A549 (cell line): ENCODE measurements at regions not wholly inside any gene's neighbourhood (a gene's known extent, or its start where the extent isn't known, plus 50 kb on each side); places are given as distances from the start of the nearest gene placed in this dataset.
"Not testable (repeated sequence)": the region's sequence is repeated elsewhere in the genome, so short reads cannot be mapped to it uniquely, and the experiment has no call there.

Source experiments
- ATAC-seq, 2 experiments: fragments of 200-7000 bp in 1 of 2; fragments of >200 bp in 1 of 2; cut with Nextera tagmentation in 1 of 2; cut with Tn5 transposase in 1 of 2; 3 replicates each; pipeline versions ENCODE4 v1.8.0 to v1.9.1; 2018 to 2020; ENCODE audit warnings: mild to moderate bottlenecking in 1 of 2, moderate library complexity in 1 of 2
- CTCF ChIA-PET: fragments of 300-600 bp; sonication (Branson Sonifier 250); formaldehyde crosslinking; extraction: SDS; loops from one replicate; lab custom pipeline; 2021; ENCODE audit warnings: antibody characterized with exemption, inconsistent platforms; lab: Yijun Ruan, JAX
- POLR2A ChIA-PET: fragments of 350-600 bp; formaldehyde crosslinking; extraction: SDS; loops from one replicate; lab custom pipeline; 2021; ENCODE audit warnings: antibody characterized with exemption, inconsistent platforms; lab: Yijun Ruan, JAX
- DNase-seq, 2 experiments: peaks; one replicate each; pipeline versions ENCODE4 v3.0.0 to v3.0.0-alpha.2; 2011 to 2016; ENCODE audit warnings: low read depth in 1 of 2, low spot score in 1 of 2
- FAIRE-seq: peaks from 2 replicates; lab custom pipeline; 2011; peaks lifted over from hg19 to GRCh38; lab: Jason Lieb, UNC
- H3K27ac ChIP-seq, 2 experiments: fragments of >200 bp; sonication (Bioruptor Twin); formaldehyde crosslinking; 3 replicates each; pipeline ENCODE4 v1.5.1; 2016 to 2017
- H3K4me1 ChIP-seq: fragments of >200 bp; sonication (Bioruptor Twin); formaldehyde crosslinking; 3 replicates; pipeline ENCODE4 v1.6.1; 2016
- H3K4me2 ChIP-seq: fragments of >200 bp; sonication (Bioruptor Twin); formaldehyde crosslinking; 3 replicates; pipeline ENCODE4 v1.6.1; 2016
- H3K4me3 ChIP-seq: fragments of >200 bp; sonication (Bioruptor Twin); formaldehyde crosslinking; 3 replicates; pipeline ENCODE4 v1.5.1; 2016
- H3K9me3 ChIP-seq: fragments of >200 bp; sonication (Bioruptor Twin); formaldehyde crosslinking; 3 replicates; pipeline ENCODE4 v1.6.1; 2016
- ATOH8 ChIP-seq: fragments of 250-450 bp; sonication (Bioruptor Pico); IDR thresholded peaks from 2 replicates; pipeline ENCODE4 v1.5.0; 2020; ENCODE audit warnings: low read depth, mild to moderate bottlenecking, moderate library complexity
- BCL3 ChIP-seq: fragments of >200 bp; sonication (Bioruptor Twin); formaldehyde crosslinking; IDR thresholded peaks from 3 replicates; pipeline ENCODE4 v1.6.1; 2016
- BHLHE40 ChIP-seq: IDR thresholded peaks from 2 replicates; pipeline ENCODE4 v1.6.1; 2012; ENCODE audit warnings: low read depth, low read length, inconsistent platforms
- CBX2 ChIP-seq: fragments of 200-600 bp; sonication (generic); IDR thresholded peaks from 2 replicates; pipeline ENCODE4 v1.6.1; 2016; ENCODE audit warnings: low read depth, mild to moderate bottlenecking, borderline replicate concordance
- CEBPB ChIP-seq, 2 experiments: fragments of >200 bp in 1 of 2; sonication (Bioruptor Twin) in 1 of 2; formaldehyde crosslinking in 1 of 2; IDR thresholded peaks; 2 replicates each; pipeline ENCODE4 v1.6.1; 2012 to 2016
- EP300 ChIP-seq, 2 experiments: fragments of >200 bp; sonication (Bioruptor Twin); formaldehyde crosslinking; IDR thresholded peaks; 2 replicates in 1 of 2; 3 replicates in 1 of 2; pipeline ENCODE4 v1.6.1; 2016 to 2017
- ESRRA ChIP-seq: fragments of 150-350 bp; IDR thresholded peaks from 2 replicates; pipeline ENCODE4 v1.6.1; 2014; ENCODE audit warnings: mild to moderate bottlenecking, low read length, borderline replicate concordance
- FOSB ChIP-seq: fragments of 250-450 bp; sonication (Bioruptor Pico); IDR thresholded peaks from 2 replicates; pipeline ENCODE4 v1.5.0; 2020; ENCODE audit warnings: mild to moderate bottlenecking, moderate library complexity
- FOSL2 ChIP-seq, 2 experiments: fragments of 450-650 bp in 1 of 2; fragments of >200 bp in 1 of 2; sonication (Bioruptor Twin) in 1 of 2; formaldehyde crosslinking; IDR thresholded peaks; 2 replicates each; pipeline versions ENCODE4 v1.5.0 to v1.6.1; 2016 to 2020; ENCODE audit warnings: mild to moderate bottlenecking in 1 of 2, moderate library complexity in 1 of 2
- HOXA7 ChIP-seq: fragments of 250-450 bp; sonication (Bioruptor Pico); IDR thresholded peaks from 2 replicates; pipeline ENCODE4 v1.5.0; 2020; ENCODE audit warnings: mild to moderate bottlenecking, moderate library complexity
- JUN ChIP-seq, 2 experiments: fragments of >200 bp; sonication (Bioruptor Twin); formaldehyde crosslinking; IDR thresholded peaks; 2 replicates in 1 of 2; 3 replicates in 1 of 2; pipeline ENCODE4 v1.6.1; 2016 to 2017
- KDM1A ChIP-seq: fragments of 200-600 bp; sonication (generic); IDR thresholded peaks from 2 replicates; pipeline ENCODE4 v1.6.1; 2016; ENCODE audit warnings: low read depth, mild to moderate bottlenecking
- KDM5A ChIP-seq: fragments of 200-600 bp; sonication (generic); IDR thresholded peaks from 2 replicates; pipeline ENCODE4 v1.6.1; 2016; ENCODE audit warnings: antibody characterized with exemption, mild to moderate bottlenecking
- MAFK ChIP-seq: fragments of 450-650 bp; IDR thresholded peaks from 2 replicates; pipeline ENCODE4 v1.6.1; 2014; ENCODE audit not compliant: partially characterized antibody
- MAX ChIP-seq: IDR thresholded peaks from 2 replicates; pipeline ENCODE4 v1.6.1; 2012
- MAZ ChIP-seq: fragments of 150-350 bp; IDR thresholded peaks from 2 replicates; pipeline ENCODE4 v1.6.1; 2014; ENCODE audit warnings: antibody characterized with exemption, low read depth, low read length, borderline replicate concordance
- NPAS2 ChIP-seq: fragments of 250-450 bp; sonication (Bioruptor Pico); IDR thresholded peaks from 2 replicates; pipeline ENCODE4 v1.8.0; 2022; ENCODE audit warnings: mild to moderate bottlenecking, moderate library complexity, borderline replicate concordance
- PHF8 ChIP-seq: fragments of 200-600 bp; sonication (generic); IDR thresholded peaks from 2 replicates; pipeline ENCODE4 v1.6.1; 2016; ENCODE audit warnings: low read depth, mild to moderate bottlenecking, antibody characterized with exemption, moderate library complexity, borderline replicate concordance
- RARB ChIP-seq: fragments of 250-450 bp; sonication (Bioruptor Pico); IDR thresholded peaks from 2 replicates; pipeline ENCODE4 v1.8.0; 2021; ENCODE audit warnings: mild to moderate bottlenecking, moderate library complexity
- RCOR1 ChIP-seq: fragments of 150-350 bp; IDR thresholded peaks from 2 replicates; pipeline ENCODE4 v1.6.1; 2014; ENCODE audit warnings: antibody characterized with exemption, low read length, low read depth
- RNF2 ChIP-seq: fragments of 200-600 bp; sonication (generic); IDR thresholded peaks from 2 replicates; pipeline ENCODE4 v1.6.1; 2016; ENCODE audit warnings: low read depth, mild to moderate bottlenecking, antibody characterized with exemption, moderate library complexity, borderline replicate concordance
- SREBF2 ChIP-seq: fragments of 450-650 bp; IDR thresholded peaks from 2 replicates; pipeline ENCODE4 v1.6.1; 2014; ENCODE audit warnings: mild to moderate bottlenecking, moderate library complexity
- TFCP2L1 ChIP-seq: fragments of 250-450 bp; sonication (Bioruptor Pico); IDR thresholded peaks from 2 replicates; pipeline ENCODE4 v1.5.0; 2021; ENCODE audit warnings: mild to moderate bottlenecking
- USF2 ChIP-seq: fragments of 450-650 bp; IDR thresholded peaks from 2 replicates; pipeline ENCODE4 v1.6.1; 2014; ENCODE audit warnings: antibody characterized with exemption
- ZC3H11A ChIP-seq: fragments of 450-650 bp; IDR thresholded peaks from 2 replicates; pipeline ENCODE4 v1.6.1; 2014; ENCODE audit warnings: antibody characterized with exemption, mild to moderate bottlenecking
- ZFP36 ChIP-seq: fragments of 450-650 bp; IDR thresholded peaks from 2 replicates; pipeline ENCODE4 v1.6.1; 2014; ENCODE audit warnings: borderline replicate concordance; ENCODE audit not compliant: partially characterized antibody
- ZNF302 ChIP-seq: fragments of 250-450 bp; sonication (Bioruptor Pico); IDR thresholded peaks from 2 replicates; pipeline ENCODE4 v1.9.0; 2021; ENCODE audit warnings: inconsistent platforms, mild to moderate bottlenecking, moderate library complexity
- WGBS: methylation state at CpG from one replicate; pipeline ENCODE4 v1.1.6; 2017; ENCODE audit errors: missing lambda C conversion rate; 5-methylcytosine and 5-hydroxymethylcytosine counted together

GRCh38 chr5:110873773-110874437 is 135.1 kb downstream of the SLC25A46 start:
- Histone ChIP-seq H3K9me3 (no peaks in the 10 kb centered on the region), H3K4me2 (no peak overlapping the region), H3K4me1 (no peaks in the 10 kb centered on the region), H3K27ac (no peak overlapping the region), H3K4me3 (no peak overlapping the region)
- ATAC-seq: no peak
- WGBS: 0% methylated on average over 3 of the region's 3 CpGs
- ChIA-PET CTCF (no interaction called here), POLR2A (no interaction called here)
- FAIRE-seq: no peak
- DNase-seq: no peak
- TF ChIP-seq PHF8: no peak
- no peak for TF ChIP-seq MAX
- TF ChIP-seq NPAS2 (CRISPR knock-in tag): no peak
- no peak for TF ChIP-seq MAZ
- no peak for TF ChIP-seq KDM5A
- no peak for TF ChIP-seq FOSB (CRISPR knock-in tag)
- TF ChIP-seq CBX2: no peak
- TF ChIP-seq KDM1A: no peak
- TF ChIP-seq CEBPB (IDR thresholded peaks at IDR 0.05): no peak
- TF ChIP-seq RARB (CRISPR knock-in tag): no peak
- no peak for TF ChIP-seq ZFP36
- TF ChIP-seq MAFK: no peak
- no peak for TF ChIP-seq EP300 (IDR thresholded peaks at IDR 0.05)
- TF ChIP-seq TFCP2L1: no peak
- TF ChIP-seq JUN (IDR thresholded peaks at IDR 0.05): no peak

- H3K27ac ChIP-seq, ATAC-seq, H3K4me3 ChIP-seq, FAIRE-seq, DNase-seq, H3K4me2 ChIP-seq, H3K4me1 ChIP-seq, POLR2A ChIA-PET, H3K9me3 ChIP-seq: not testable (repeated sequence)
- CTCF ChIA-PET: interaction anchor here (1.2 kb wide), 1 partner anchor 15 kb away, joined by 3 read pairs; no protein-coding TSS in a partner anchor
Observed at GRCh38 chr5:110875115-110875514, 136.3 kb downstream of the SLC25A46 start.

GRCh38 chr5:110878115-110878514 is 139.3 kb downstream of the SLC25A46 start:
- Histone ChIP-seq H3K27ac (no peak overlapping the region), H3K4me1 (no peaks in the 10 kb centered on the region), H3K4me2 (no peak overlapping the region), H3K4me3 (no peak overlapping the region), H3K9me3 (no peaks in the 10 kb centered on the region)
- no peak for TF ChIP-seq USF2
- TF ChIP-seq KDM5A: no peak
- no peak for TF ChIP-seq RCOR1
- TF ChIP-seq HOXA7 (CRISPR knock-in tag): no peak
- TF ChIP-seq CEBPB (IDR thresholded peaks at IDR 0.05): no peak
- no peak for TF ChIP-seq FOSL2 (IDR thresholded peaks at IDR 0.05)
- TF ChIP-seq FOSL2 (CRISPR knock-in tag; IDR thresholded peaks at IDR 0.05): no peak
- no peak for TF ChIP-seq ATOH8 (CRISPR knock-in tag)
- TF ChIP-seq BCL3: no peak
- TF ChIP-seq ZC3H11A: no peak
- no peak for TF ChIP-seq BHLHE40
- TF ChIP-seq SREBF2: no peak
- TF ChIP-seq ESRRA: no peak
- no peak for TF ChIP-seq NPAS2 (CRISPR knock-in tag)
- no peak for TF ChIP-seq ZNF302
- TF ChIP-seq RNF2: no peak
- TF ChIP-seq MAFK: no peak
- ChIA-PET CTCF (no interaction called here), POLR2A (no interaction called here)
- FAIRE-seq: no peak
- ATAC-seq: no peak
- DNase-seq: no peak
